ENCODE measurements at regions not wholly inside any gene's neighbourhood (a gene's known extent, or its start where the extent isn't known, plus 50 kb on each side); places are given as distances from the start of the nearest gene placed in this dataset.

DNA sequence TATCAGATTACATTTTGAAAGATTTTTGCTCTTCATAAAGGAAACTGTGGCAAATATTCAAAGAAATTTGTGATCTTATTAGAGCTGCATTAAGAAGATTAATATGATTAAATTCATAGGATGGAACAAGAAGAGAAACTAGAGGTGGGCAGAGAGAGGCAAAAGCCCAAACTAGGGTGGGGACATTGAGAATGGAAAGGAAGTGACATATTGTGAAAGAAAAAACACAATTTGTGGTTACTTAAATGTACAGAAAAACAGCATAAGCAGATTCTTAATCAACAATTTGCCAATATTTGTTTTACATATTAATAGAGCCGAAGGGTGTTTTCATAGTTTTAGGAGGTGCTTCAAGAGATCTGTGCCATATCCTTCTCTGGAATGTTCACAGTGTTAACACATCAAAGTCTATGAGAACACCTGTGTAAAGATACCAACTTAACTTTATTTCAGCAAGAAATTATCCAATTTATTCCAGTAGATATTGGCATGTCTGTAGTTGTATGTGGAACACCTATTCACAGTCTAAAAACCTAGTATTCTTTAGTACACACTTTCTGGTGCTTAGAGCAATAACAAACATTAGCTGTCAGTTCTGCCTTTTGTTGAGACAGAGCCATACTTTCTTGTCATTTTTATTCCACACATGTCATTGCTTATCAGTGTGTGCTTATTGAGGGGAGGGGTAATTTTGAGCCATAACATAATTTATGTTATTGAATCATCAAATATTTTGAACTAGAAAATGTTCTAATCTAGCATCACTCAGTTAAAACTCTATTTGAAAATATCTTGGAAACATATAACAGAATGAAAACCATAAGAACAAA is 401.5 kb downstream of the PTPRC start:
- Histone ChIP-seq H3K4me3 (ENCODE audit: low read depth, low read length) (no peak overlapping the region), H3K27ac (no peak overlapping the region), H3K9me3 (ENCODE audit: severe bottlenecking) (no peaks in the 10 kb centered on the region), H3K36me3 (no peaks in the 10 kb centered on the region), H3K27me3 (ENCODE audit: insufficient read depth, low read depth, severe bottlenecking) (no peaks in the 10 kb centered on the region)
- TF ChIP-seq, protein P1, sequence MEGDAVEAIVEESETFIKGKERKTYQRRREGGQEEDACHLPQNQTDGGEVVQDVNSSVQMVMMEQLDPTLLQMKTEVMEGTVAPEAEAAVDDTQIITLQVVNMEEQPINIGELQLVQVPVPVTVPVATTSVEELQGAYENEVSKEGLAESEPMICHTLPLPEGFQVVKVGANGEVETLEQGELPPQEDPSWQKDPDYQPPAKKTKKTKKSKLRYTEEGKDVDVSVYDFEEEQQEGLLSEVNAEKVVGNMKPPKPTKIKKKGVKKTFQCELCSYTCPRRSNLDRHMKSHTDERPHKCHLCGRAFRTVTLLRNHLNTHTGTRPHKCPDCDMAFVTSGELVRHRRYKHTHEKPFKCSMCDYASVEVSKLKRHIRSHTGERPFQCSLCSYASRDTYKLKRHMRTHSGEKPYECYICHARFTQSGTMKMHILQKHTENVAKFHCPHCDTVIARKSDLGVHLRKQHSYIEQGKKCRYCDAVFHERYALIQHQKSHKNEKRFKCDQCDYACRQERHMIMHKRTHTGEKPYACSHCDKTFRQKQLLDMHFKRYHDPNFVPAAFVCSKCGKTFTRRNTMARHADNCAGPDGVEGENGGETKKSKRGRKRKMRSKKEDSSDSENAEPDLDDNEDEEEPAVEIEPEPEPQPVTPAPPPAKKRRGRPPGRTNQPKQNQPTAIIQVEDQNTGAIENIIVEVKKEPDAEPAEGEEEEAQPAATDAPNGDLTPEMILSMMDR (IDR thresholded peaks at IDR 0.05; ENCODE audit: low read depth, low read length): no peak
- DNase-seq: no peak

DNA sequence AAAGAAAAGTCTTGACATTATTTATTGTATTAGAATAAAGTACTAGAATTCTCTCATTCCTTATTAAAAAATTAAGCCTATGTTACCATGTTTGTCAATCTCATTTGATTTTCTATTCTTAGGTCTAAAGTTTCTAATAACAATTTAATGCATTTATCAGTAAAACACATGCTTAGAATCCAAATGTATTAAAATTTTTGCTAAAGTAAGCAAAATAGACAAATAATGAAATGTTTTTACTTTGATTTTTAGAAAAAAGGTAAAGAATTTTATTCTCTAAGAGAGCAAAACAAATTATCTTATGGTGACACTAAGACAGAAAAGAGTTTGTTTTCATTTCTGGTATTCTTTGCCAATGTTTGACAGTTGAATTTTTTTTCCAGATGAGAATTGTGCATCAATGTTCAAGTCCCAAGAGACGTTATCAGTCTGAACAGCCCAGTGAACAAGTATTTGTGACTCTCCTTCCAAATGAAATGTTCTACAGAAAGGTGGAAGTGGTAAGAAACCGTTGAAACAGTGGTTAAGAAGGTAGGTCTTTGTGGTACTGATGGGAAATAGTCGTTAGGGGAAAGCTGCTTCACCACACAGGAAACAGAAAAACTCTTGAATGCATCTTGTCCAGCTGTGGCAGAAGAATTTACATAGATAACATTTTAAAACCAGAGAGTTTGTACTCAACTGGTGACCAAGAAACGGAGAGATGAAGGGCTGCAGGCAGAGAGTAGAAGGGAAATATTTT is 402.5 kb downstream of the PTPRC start:
- Histone ChIP-seq H3K36me3 (no peaks in the 10 kb centered on the region), H3K27me3 (ENCODE audit: insufficient read depth, low read depth, severe bottlenecking) (no peaks in the 10 kb centered on the region), H3K27ac (no peak overlapping the region), H3K9me3 (ENCODE audit: severe bottlenecking) (no peaks in the 10 kb centered on the region), H3K4me3 (ENCODE audit: low read depth, low read length) (no peak overlapping the region)
- DNase-seq: no peak
- TF ChIP-seq, protein P1 (IDR thresholded peaks at IDR 0.05; ENCODE audit: low read depth, low read length): no peak

DNA sequence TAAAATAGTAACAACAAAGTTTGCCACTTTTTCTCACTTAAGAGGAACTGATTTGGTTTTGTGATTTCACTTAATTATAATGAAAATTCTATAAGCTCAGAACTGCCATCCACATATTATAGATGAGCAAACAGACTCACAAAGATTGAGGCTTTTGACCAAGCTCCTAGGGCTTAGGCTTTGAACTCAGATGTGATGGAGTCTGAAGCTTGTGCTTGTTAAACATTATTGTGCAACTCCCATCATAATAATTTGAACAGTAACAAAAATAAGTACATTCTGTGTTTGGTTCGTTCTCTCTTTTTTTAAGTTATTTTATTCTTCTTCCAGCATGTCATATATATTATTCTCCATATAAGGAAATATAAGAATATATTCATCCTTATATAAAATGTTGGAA is 403.4 kb downstream of the PTPRC start:
- Histone ChIP-seq H3K9me3 (ENCODE audit: severe bottlenecking) (no peaks in the 10 kb centered on the region), H3K36me3 (no peaks in the 10 kb centered on the region), H3K27me3 (ENCODE audit: insufficient read depth, low read depth, severe bottlenecking) (no peaks in the 10 kb centered on the region), H3K27ac (no peak overlapping the region), H3K4me3 (ENCODE audit: low read depth, low read length) (no peak overlapping the region)
- DNase-seq: no peak
- TF ChIP-seq, protein P1 (IDR thresholded peaks at IDR 0.05; ENCODE audit: low read depth, low read length): no peak

DNA sequence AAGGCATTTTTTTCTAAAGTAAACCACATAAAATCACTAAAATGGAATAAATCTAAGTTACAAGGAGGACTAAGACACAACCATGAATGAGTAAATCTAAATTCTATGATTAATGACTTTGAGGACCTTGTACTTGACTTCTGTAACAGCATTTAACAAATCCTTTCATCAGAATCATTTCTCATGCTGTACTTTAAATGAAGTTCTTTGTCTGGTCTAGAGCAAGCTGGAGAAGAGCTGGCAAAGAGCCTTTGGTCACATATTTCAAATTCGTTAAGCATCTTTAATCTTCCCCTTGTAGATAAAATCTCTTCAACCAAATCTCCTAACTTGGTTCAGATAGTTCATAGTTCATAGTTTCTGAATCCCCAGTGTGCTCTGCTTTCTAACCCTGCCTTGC is 405.4 kb downstream of the PTPRC start:
- Histone ChIP-seq H3K36me3 (no peaks in the 10 kb centered on the region), H3K27ac (no peak overlapping the region), H3K9me3 (ENCODE audit: severe bottlenecking) (no peaks in the 10 kb centered on the region), H3K4me3 (ENCODE audit: low read depth, low read length) (no peak overlapping the region), H3K27me3 (ENCODE audit: insufficient read depth, low read depth, severe bottlenecking) (no peaks in the 10 kb centered on the region)
- no peak for DNase-seq
- TF ChIP-seq, protein P1 (IDR thresholded peaks at IDR 0.05; ENCODE audit: low read depth, low read length): no peak

DNA sequence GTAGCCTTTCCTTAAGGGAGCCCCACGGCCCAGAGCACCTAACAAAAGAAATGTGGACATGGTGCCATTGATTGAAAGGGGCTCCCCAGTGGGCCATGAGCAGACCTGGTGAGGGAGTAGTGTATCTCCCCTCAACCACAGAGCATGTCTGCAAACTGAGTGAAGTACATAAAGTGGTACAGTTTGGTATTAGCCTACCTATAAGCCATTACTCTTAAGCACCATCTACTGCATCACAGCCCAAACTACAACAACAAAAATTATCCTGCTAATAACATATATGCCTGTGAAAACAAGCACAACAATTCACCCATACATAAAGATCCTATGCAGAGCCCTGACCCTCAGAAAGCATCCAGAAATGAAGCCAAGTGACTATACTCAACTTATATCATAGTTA is 407.8 kb downstream of the PTPRC start:
- no peak for DNase-seq
- peaks cover 3% of the 10 kb centered on the region for H3K9me3 ChIP-seq (ENCODE audit: severe bottlenecking)
- H3K36me3 ChIP-seq: no peaks in the 10 kb centered on the region
- TF ChIP-seq, protein P1 (IDR thresholded peaks at IDR 0.05; ENCODE audit: low read depth, low read length): no peak
- H3K27me3 ChIP-seq (ENCODE audit: insufficient read depth, low read depth, severe bottlenecking): no peaks in the 10 kb centered on the region
- H3K27ac ChIP-seq: no peak overlapping the region
- no peak overlapping the region for H3K4me3 ChIP-seq (ENCODE audit: low read depth, low read length)
